Breast epithelium (tissue), 3 donors: ENCODE measurements at regions not wholly inside any gene's neighbourhood (a gene's known extent, or its start where the extent isn't known, plus 50 kb on each side); places are given as distances from the start of the nearest gene placed in this dataset.

Experiments used
- CTCF ChIP-seq, 3 donors: fragments of 450-650 bp; IDR thresholded peaks; one replicate each; pipeline ENCODE4 v1.5.1; 2016 to 2017; ENCODE audit warnings: antibody characterized with exemption in 3 of 3, mild to moderate bottlenecking in 3 of 3, moderate library complexity in 3 of 3
- POLR2A ChIP-seq: fragments of 450-650 bp; IDR thresholded peaks from one replicate; pipeline ENCODE4 v1.6.1; 2016; ENCODE audit warnings: antibody characterized with exemption, mild to moderate bottlenecking, moderate library complexity
- POLR2AphosphoS5 ChIP-seq, 3 donors: sonication (generic); formaldehyde crosslinking; IDR thresholded peaks; one replicate each; pipeline ENCODE4 v1.6.1; 2017; ENCODE audit warnings: antibody characterized with exemption in 3 of 3

DNA sequence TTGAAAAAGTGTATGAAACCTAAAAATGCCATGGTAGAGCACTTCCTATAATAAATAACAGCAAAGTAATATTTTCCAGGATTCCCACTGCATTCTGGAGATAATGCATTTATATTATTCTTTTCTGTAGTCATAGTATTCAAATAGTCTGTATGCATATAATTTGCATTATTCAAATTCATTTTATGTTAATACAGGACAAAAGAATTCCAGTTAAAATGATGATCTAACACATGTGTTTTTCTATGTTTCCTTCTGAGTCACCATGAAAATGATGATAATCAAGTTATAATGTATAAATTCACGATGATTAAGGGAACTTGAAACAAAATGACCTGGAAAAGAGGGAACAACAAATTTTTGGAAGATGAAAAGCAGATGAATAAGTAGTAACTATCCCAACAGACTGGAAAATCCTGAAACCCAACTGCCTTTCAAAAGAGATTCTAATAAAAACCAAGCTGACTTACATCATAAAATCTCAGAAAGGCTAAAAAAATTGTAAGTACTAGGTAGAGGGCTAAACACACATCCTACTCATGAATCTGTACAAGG is 358.6 kb upstream of the PAPPA start:
- TF ChIP-seq CTCF (IDR thresholded peaks at IDR 0.05): no peak
- TF ChIP-seq POLR2A: no peak
- TF ChIP-seq POLR2AphosphoS5 (IDR thresholded peaks at IDR 0.05): no peak
